ENCODE measurements at regions not wholly inside any gene's neighbourhood (a gene's known extent, or its start where the extent isn't known, plus 50 kb on each side); places are given as distances from the start of the nearest gene placed in this dataset.

GRCh38 chr2:200155652-200156051 lies 150.8 kb upstream of the SPATS2L start:
- no peak for TF ChIP-seq CTCF (conservative IDR thresholded peaks at IDR 0.05; ENCODE audit: low read depth, low read length)
- TF ChIP-seq EZH2 (IDR thresholded peaks at IDR 0.05; ENCODE audit: borderline replicate concordance, low read depth, low read length, poor library complexity, severe bottlenecking) = no peak

Data from A673 (cell line).